ENCODE measurements at regions not wholly inside any gene's neighbourhood (a gene's known extent, or its start where the extent isn't known, plus 50 kb on each side); places are given as distances from the start of the nearest gene placed in this dataset.

DNA sequence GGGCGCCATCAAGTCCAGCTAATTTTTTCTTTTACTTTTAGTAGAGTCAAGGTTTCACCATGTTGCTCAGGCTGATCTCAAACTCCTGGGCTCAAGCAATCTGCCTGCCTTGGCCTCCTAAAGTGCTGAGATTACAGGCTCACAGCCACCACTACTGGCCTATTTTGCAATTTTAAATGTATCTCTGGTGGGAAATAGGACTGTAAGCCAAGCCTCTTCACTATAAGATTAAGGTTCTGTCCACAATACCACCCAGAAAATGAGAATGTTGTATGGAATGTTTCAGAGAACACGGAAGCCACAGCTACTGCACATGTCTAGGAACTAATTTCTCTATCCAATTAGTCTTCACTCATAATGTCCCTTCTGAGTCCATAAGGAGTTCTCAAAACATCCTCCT lies 607.3 kb downstream of the PRELID2 start:
- Histone ChIP-seq H3K36me3 (no peaks in the 10 kb centered on the region), H3K27me3 (no peaks in the 10 kb centered on the region), H3K9me3 (no peaks in the 10 kb centered on the region), H3K27ac (no peak overlapping the region), H3K4me1 (no peaks in the 10 kb centered on the region), H3K4me3 (no peak overlapping the region)
- DNase-seq = no peak
- intact Hi-C loops (cut with DNase I) = no loop called here
- TF ChIP-seq, protein P1, sequence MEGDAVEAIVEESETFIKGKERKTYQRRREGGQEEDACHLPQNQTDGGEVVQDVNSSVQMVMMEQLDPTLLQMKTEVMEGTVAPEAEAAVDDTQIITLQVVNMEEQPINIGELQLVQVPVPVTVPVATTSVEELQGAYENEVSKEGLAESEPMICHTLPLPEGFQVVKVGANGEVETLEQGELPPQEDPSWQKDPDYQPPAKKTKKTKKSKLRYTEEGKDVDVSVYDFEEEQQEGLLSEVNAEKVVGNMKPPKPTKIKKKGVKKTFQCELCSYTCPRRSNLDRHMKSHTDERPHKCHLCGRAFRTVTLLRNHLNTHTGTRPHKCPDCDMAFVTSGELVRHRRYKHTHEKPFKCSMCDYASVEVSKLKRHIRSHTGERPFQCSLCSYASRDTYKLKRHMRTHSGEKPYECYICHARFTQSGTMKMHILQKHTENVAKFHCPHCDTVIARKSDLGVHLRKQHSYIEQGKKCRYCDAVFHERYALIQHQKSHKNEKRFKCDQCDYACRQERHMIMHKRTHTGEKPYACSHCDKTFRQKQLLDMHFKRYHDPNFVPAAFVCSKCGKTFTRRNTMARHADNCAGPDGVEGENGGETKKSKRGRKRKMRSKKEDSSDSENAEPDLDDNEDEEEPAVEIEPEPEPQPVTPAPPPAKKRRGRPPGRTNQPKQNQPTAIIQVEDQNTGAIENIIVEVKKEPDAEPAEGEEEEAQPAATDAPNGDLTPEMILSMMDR (IDR thresholded peaks at IDR 0.05) = no peak
- no peak for TF ChIP-seq POLR2A (IDR thresholded peaks at IDR 0.05)
- no peak for ATAC-seq
- 88 to 92% (median 91%) methylated on average over 2 of the region's 2 CpGs for WGBS, 4 donors

DNA sequence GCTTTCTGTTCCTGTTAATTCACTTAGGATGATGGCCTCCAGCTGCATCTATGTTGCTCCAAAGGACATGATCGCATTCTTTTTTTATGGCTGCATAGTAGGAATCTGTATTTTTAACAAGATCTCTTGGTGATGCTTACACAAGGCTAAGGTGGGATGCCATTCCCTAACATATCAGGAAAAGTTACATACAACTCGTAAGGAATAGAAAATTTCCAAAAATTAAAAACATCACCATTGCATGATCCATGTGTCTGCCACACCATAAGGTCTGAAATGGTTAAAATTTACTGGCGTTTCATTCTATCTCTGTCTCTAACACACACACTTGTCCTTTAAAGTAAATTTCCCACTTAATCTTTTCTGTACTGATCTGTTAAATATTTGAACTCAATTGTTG lies 608.4 kb downstream of the PRELID2 start:
- no peak overlapping the region for H3K4me3 ChIP-seq
- H3K9me3 ChIP-seq = no peaks in the 10 kb centered on the region
- intact Hi-C loops (cut with DNase I) = no loop called here
- H3K27me3 ChIP-seq = no peaks in the 10 kb centered on the region
- TF ChIP-seq, protein P1 (IDR thresholded peaks at IDR 0.05) = no peak
- TF ChIP-seq POLR2A (IDR thresholded peaks at IDR 0.05) = no peak
- ATAC-seq = no peak
- no peak for DNase-seq
- H3K27ac ChIP-seq = no peak overlapping the region
- H3K36me3 ChIP-seq = no peaks in the 10 kb centered on the region
- WGBS, 4 donors = 72 to 83% (median 76%) methylated on average over 3 of the region's 3 CpGs
- no peaks in the 10 kb centered on the region for H3K4me1 ChIP-seq

DNA sequence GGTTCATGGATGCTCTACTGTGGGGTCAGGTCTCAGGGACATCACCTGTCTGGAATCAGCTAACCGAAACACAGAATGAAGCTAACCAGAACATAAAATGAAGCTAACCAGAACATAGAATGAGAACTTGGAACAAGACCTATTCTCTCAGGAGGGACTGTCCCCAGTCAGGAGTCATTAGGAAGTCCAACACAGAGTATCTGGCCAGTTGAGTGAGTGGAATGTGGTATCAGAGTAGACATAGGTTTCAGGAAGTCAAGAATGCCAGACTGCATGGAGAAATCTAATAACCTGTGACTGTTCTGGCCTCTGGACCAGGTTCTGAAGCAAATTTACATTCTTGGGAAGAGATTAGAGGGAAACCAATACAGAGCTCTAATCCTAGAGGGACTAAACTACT lies 609.6 kb downstream of the PRELID2 start:
- no peak for DNase-seq
- no peak for ATAC-seq
- no peaks in the 10 kb centered on the region for H3K9me3 ChIP-seq
- no peaks in the 10 kb centered on the region for H3K4me1 ChIP-seq
- intact Hi-C loops (cut with DNase I) = no loop called here
- no peak overlapping the region for H3K4me3 ChIP-seq
- TF ChIP-seq POLR2A (IDR thresholded peaks at IDR 0.05) = no peak
- TF ChIP-seq, protein P1 (IDR thresholded peaks at IDR 0.05) = no peak
- H3K36me3 ChIP-seq = no peaks in the 10 kb centered on the region
- H3K27ac ChIP-seq = no peak overlapping the region
- no peaks in the 10 kb centered on the region for H3K27me3 ChIP-seq
- WGBS, 4 donors = 86 to 93% (median 92%) methylated on average over 1 of the region's 1 CpG

DNA sequence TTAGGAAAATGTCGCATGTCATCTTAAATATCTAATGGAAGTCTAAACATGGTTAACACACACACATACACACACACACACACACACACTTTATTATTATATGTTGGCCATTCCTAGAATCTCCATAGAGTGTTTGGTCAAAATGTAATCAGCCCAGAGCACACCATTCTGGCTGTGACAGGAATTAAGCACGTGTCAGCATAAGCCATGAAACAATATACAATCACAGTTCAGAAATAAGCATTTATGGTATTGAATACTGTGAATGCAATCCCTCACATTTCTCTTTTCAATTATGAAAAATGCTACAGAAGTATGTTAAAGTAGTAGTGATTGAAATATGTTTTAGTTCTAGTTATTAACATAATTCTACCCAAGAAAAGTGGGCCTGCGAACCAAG lies 611.6 kb downstream of the PRELID2 start:
- ATAC-seq = no peak
- intact Hi-C loops (cut with DNase I) = no loop called here

More for the DNA sequence above, 611.6 kb downstream of the PRELID2 start:
- Histone ChIP-seq H3K27me3 (no peaks in the 10 kb centered on the region), H3K27ac (no peak overlapping the region), H3K9me3 (no peaks in the 10 kb centered on the region), H3K36me3 (no peaks in the 10 kb centered on the region), H3K4me3 (no peak overlapping the region), H3K4me1 (no peaks in the 10 kb centered on the region)
- no peak for TF ChIP-seq POLR2A (IDR thresholded peaks at IDR 0.05)
- TF ChIP-seq, protein P1 (IDR thresholded peaks at IDR 0.05) = no peak
- 84 to 88% (median 85%) methylated on average over 3 of the region's 3 CpGs for WGBS, 4 donors
- DNase-seq = no peak

Measured in heart left ventricle (tissue), 16 donors.